HG02588 (cell line): ENCODE measurements at regions not wholly inside any gene's neighbourhood (a gene's known extent, or its start where the extent isn't known, plus 50 kb on each side); places are given as distances from the start of the nearest gene placed in this dataset.
"Not testable (repeated sequence)": the region's sequence is repeated elsewhere in the genome, so short reads cannot be mapped to it uniquely, and the experiment has no call there.

Experiments used
- ATAC-seq: cut with Tn5 transposase; IDR thresholded peaks from one replicate; pipeline ENCODE4 v1.9.1; 2021; ENCODE audit warnings: mild to moderate bottlenecking, moderate library complexity; ENCODE audit not compliant: unreplicated experiment

GRCh38 chr1:208977638-208978256 is 605.8 kb upstream of the CAMK1G start:
- ATAC-seq: no peak

DNA sequence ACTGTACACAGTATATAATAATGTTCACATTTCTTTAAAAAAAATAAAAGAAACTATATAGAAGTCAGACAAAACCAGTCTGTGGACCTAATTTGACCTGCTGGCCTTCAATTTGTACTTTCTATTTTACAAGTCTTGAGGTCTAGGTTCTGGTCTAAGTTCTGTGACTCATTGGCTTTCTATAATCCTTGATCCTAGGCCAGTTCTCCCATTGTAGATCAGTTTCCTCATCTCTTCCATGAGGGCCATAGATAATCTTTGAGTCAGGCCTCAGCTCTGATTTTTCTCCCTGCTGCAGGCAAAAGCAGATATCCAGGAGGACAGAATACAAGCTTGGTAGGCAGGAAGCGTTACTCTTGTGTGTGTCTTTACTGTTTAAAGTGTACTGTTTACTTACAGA is 603.7 kb upstream of the CAMK1G start:
- no peak for ATAC-seq

GRCh38 chr1:208980605-208981004 is 602.9 kb upstream of the CAMK1G start:
- no peak for ATAC-seq

- no peak for ATAC-seq
Observed at GRCh38 chr1:208985231-208985630, 598.3 kb upstream of the CAMK1G start.

GRCh38 chr1:208988811-208989222 is 594.7 kb upstream of the CAMK1G start:
- peak; percentile 99 for ATAC-seq

DNA sequence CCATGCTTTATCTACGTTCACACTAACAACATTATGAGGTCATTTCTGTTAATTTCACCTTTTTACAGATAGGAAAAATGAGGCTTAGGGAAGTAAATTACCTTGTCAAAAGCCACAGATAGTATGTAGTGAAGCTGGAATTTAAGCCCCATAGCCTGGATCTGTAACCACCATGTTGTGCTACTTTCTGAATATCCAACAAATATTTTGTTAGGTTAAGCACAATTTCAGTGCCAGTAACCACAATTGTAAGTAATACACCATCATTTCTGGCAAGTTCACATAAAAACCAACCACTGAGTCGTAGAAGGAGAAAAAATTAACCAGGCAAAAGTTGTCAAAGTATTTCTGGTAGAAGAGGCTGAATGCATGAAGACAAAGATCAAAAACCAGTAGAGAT is 593.1 kb upstream of the CAMK1G start:
- ATAC-seq: no peak

GRCh38 chr1:208997053-208997452 is 586.5 kb upstream of the CAMK1G start:
- ATAC-seq: not testable (repeated sequence)

GRCh38 chr1:208997726-208998312 is 585.7 kb upstream of the CAMK1G start:
- no peak for ATAC-seq

GRCh38 chr1:209008586-209008985 is 574.9 kb upstream of the CAMK1G start:
- ATAC-seq: no peak

DNA sequence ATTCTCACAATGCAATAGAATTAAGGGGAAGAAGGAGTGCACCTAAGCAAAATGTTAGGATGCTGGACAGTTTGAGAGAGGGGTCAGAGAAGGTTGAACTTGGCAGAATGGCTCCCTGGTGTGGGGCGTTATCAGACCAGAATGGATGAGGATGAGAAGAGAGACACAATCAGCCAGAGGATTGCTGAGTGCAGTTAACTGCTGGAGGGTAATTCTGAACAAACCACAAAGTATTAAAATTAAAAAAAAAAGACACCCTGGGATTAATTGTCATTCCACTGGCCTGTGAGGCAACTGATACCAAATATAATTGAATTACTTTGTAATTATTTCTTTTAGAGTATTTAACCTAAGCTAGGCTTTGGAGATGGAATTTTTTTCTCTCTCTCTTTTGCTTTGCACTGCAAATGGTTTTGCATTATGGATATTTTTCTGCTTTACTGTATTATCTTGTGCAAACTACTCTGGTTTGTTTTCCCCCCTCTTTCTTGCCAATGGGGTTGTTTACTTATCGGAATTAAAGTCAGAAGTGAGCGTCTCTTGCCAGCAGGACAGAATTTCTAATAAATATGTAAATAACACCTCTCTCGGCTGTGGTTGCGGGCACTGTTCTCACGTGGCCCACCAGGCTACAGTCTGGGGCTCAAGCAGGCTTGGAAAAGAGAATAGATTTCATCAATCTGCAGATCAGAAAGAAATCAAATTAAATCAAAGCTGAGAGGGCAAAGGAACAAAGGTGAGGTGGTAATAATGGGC is 572.9 kb upstream of the CAMK1G start:
- ATAC-seq: no peak

DNA sequence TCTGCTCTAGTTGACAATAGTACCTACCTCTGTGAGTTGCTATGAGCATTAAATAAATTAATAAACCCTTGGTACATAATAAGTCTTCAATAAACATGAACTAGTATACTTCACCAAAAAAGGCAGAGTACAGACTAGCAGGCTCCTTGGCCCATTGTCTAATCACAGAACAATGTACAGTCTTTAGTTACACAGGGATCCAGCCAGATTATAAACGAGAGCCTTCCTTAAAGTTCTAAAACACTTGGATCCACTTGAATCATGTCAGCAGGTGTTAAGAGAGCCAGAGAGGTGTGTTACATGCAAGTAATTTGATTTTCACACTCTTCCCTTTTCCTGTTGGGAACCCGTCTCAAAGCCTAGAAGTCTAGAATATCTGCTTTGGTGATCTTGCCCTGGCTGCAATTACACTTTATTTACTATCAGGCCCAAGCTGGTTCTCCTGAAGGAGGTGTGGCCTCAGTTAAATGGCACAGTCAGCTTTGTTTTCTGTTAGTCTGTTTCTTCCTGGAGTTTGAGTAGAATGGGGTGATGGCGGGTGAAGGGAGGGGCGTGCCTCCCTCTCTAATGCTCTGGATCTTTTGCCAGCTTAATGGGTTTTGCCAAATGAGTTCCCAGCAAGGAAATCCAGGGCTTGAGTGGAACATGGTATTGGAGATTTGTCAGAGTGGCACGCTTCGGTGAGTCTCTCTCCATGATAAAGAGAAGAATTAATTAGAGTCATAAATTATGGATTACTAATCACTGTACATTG is 570.9 kb upstream of the CAMK1G start:
- no peak for ATAC-seq

DNA sequence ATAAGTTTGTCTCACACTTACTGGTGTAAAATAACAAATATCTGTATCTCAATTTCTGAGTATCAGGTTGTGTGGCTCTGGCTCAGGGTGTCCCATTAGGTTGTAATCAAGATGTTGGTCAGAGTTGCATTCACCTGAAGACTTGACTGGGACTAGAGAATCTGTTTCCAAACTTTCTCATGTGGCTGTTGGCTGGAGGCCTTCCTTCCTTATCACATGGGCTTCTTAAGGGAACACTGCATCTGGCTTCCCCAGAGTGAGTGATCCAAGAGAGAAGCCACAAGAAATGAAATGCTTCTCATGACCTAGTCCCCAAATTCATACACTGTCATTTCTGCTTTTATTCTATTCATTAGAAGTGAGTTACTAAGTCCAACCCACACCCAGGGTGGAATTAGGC is 568.4 kb upstream of the CAMK1G start:
- no peak for ATAC-seq

DNA sequence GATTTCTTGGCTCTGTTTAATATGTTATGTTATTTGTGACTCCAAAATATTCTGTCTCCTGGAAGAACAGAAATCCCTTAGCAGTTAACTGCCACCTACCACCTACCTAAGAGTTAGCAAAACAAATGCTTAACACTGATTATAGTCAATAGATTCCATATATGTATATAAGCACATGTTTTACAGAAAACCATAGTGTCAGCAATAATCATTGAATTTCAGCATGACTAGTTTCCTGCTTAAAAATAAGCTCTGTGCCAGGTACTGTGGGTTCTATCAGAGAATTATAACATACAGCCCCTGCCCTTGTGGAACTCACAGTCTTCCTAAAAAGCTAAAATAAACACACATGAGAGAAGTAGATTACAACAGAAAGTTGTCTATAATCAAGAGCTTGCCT is 561.9 kb upstream of the CAMK1G start:
- ATAC-seq: no peak

DNA sequence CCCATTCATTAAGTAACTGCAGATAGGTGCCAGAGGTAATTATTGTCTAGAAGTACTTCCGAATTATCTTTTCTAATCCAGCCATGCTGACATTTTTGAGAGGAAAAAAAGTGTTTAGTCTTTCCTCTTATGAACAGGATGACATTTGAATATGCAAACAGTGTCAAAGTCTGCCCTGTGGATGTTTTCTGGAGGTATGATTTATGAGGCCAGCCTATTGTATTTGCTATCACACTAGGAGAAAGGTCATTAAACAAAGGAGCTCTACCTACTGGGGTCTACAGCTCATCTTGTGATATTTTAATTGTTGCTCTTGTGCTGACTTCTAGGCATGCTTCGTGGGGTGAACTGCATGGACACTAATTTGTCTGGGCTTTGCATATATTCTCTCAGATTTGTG is 559.7 kb upstream of the CAMK1G start:
- ATAC-seq: no peak

GRCh38 chr1:209029737-209030136 is 553.8 kb upstream of the CAMK1G start:
- no peak for ATAC-seq

DNA sequence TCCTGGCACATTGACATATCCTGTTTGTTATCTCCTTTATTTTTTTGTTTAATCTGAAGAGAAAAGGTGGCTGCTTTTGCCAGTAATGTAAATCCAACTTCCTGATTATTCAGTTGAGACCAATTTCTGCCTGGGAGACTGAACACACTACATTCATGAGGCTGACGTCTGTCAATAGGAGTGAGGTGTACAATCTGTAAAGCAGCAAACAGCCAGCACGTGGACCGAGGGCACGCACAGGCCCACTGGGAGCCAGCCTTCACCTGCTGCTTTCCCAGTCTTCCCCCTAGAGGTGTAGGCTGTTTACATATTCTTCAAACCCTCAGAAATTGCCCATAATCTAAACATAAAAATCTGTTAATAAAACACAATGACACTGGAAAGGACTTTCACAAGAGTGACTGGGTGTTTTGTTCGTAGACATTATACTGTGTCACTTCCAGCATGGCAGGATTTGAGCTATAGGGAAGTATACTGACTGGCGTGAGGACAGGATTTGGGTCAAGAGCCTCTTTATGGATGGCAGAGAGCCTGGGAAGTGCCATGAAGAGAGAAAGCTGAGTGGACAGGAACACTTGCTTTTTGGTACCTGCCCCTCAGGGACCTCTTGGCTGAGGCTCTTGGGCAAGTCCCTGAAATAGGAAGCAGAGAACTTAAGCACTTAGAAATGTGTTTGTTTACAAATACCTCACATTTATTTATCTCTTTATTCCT is 552.9 kb upstream of the CAMK1G start:
- no peak for ATAC-seq

DNA sequence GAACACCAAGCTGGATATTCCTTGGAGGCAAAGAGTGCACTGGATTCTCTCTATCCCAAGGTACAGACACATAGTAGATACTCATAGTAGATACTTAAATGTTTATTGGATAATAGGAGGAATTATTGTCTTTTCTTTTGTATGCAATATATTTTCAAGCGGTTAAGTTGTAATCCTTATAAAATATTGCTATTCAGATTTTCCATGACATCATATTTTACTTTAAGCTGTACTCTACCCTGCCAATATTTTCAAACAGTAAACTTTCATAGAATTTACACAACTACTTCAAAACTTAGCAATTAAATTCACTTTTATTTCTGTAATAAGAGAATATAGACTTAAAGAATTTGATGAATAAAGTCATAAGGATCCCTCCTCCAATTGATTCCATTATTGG is 546.5 kb upstream of the CAMK1G start:
- ATAC-seq: no peak

GRCh38 chr1:209038316-209038715 is 545.2 kb upstream of the CAMK1G start:
- ATAC-seq: no peak

- no peak for ATAC-seq
Observed at GRCh38 chr1:209038735-209039134, 544.8 kb upstream of the CAMK1G start.

DNA sequence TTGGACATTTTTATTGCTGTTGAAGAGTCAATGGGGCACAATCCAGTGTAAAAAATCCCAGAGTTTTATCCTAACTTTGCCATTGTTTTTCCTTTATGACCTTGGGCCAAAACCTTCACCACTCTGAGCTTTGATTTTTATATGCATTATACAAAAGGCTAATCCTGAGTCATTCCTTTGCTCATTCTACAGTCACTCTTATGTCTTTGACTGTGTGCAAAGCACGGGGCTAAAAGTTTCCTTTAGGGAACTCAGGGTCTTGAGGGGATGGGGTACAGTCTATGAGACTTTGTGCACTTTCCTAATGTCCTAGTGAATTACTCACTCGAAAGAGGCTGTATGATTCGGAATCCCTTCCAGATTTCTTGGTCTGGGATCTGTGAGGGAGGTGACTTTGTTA is 543.2 kb upstream of the CAMK1G start:
- ATAC-seq: no peak

- ATAC-seq: no peak
Observed at GRCh38 chr1:209041927-209042326, 541.6 kb upstream of the CAMK1G start.
